Keratinocyte (primary cell): ENCODE measurements at regions not wholly inside any gene's neighbourhood (a gene's known extent, or its start where the extent isn't known, plus 50 kb on each side); places are given as distances from the start of the nearest gene placed in this dataset.

ENCODE experiments used
- DNase-seq: peaks from one replicate; pipeline ENCODE4 v3.0.0-alpha.2; 2011; ENCODE audit warnings: low read depth, missing footprints, low spot score
- FAIRE-seq: peaks from 2 replicates; lab custom pipeline; 2011; peaks lifted over from hg19 to GRCh38; lab: Jason Lieb, UNC
- H2AFZ ChIP-seq: 2 replicates; pipeline ENCODE4 v1.6.0; 2012; ENCODE audit warnings: low read length, control low read depth, inconsistent platforms; ENCODE audit not compliant: control insufficient read depth
- H3K27ac ChIP-seq: 2 replicates; pipeline ENCODE4 v1.5.1; 2011; ENCODE audit warnings: low read length; ENCODE audit not compliant: control insufficient read depth, insufficient read depth
- H3K27me3 ChIP-seq: 3 replicates; pipeline ENCODE4 v1.6.0; 2011; ENCODE audit warnings: low read length; ENCODE audit not compliant: control insufficient read depth, insufficient read depth; ENCODE audit errors: extremely low read depth
- H3K36me3 ChIP-seq, 2 experiments: 2 replicates in 1 of 2; 3 replicates in 1 of 2; pipeline ENCODE4 v1.5.1; 2011; ENCODE audit warnings: low read length in 2 of 2, mild to moderate bottlenecking in 1 of 2; ENCODE audit not compliant: control insufficient read depth in 2 of 2, insufficient read depth in 2 of 2; ENCODE audit errors: extremely low read depth in 1 of 2
- H3K4me1 ChIP-seq: 3 replicates; pipeline ENCODE4 v1.5.1; 2011; ENCODE audit warnings: low read length; ENCODE audit not compliant: control insufficient read depth, insufficient read depth; ENCODE audit errors: extremely low read depth
- H3K4me2 ChIP-seq: 3 replicates; pipeline ENCODE4 v1.6.0; 2011; ENCODE audit warnings: low read depth, low read length; ENCODE audit not compliant: control insufficient read depth, insufficient read depth; ENCODE audit errors: extremely low read depth
- H3K4me3 ChIP-seq, 3 experiments: fragments of 200-600 bp in 1 of 3; sonication (generic) in 1 of 3; 2 replicates in 2 of 3; 3 replicates in 1 of 3; pipeline ENCODE4 v1.5.1; 2011 to 2016; ENCODE audit warnings: low read length in 3 of 3, mild to moderate bottlenecking in 3 of 3, control low read depth in 2 of 3, inconsistent platforms in 1 of 3, low read depth in 1 of 3, mixed read lengths in 1 of 3, mixed run types in 1 of 3, moderate library complexity in 1 of 3; ENCODE audit not compliant: control insufficient read depth in 2 of 3, insufficient read depth in 2 of 3; ENCODE audit errors: extremely low read depth in 1 of 3
- H3K79me2 ChIP-seq: 2 replicates; pipeline ENCODE4 v1.6.0; 2012; ENCODE audit warnings: low read length; ENCODE audit not compliant: control insufficient read depth, insufficient read depth
- H3K9ac ChIP-seq: 3 replicates; pipeline ENCODE4 v1.6.0; 2011; ENCODE audit warnings: low read length; ENCODE audit not compliant: control insufficient read depth, insufficient read depth; ENCODE audit errors: extremely low read depth
- H3K9me1 ChIP-seq: 3 replicates; pipeline ENCODE4 v1.6.0; 2011; ENCODE audit warnings: low read length; ENCODE audit not compliant: control insufficient read depth, insufficient read depth; ENCODE audit errors: extremely low read depth
- H3K9me3 ChIP-seq: 2 replicates; pipeline ENCODE4 v1.5.1; 2012; ENCODE audit warnings: low read depth, low read length; ENCODE audit not compliant: control insufficient read depth
- H4K20me1 ChIP-seq: 3 replicates; pipeline ENCODE4 v1.6.0; 2011; ENCODE audit warnings: low read length; ENCODE audit not compliant: control insufficient read depth, insufficient read depth; ENCODE audit errors: extremely low read depth
- EZH2 ChIP-seq: IDR thresholded peaks from one replicate; pipeline ENCODE4 v1.6.1; 2012; ENCODE audit warnings: inconsistent platforms, mild to moderate bottlenecking, low read length, moderate library complexity
- dilution Hi-C: fragments of 300-500 bp; cut with MboI; formaldehyde crosslinking; loops from one replicate; pipeline ENCODE4 v1.7.0; 2020; ENCODE audit warnings: low sequenced_read_pairs; ENCODE audit not compliant: extremely low pct_ligation_motif_present
- TF ChIP-seq, protein P1 (sequence below), 3 experiments: IDR thresholded peaks in 1 of 3; conservative IDR thresholded peaks in 1 of 3; optimal IDR thresholded peaks in 1 of 3; 2 replicates in 2 of 3; 3 replicates in 1 of 3; pipeline versions ENCODE3 to v1.5.1; 2011; ENCODE audit warnings: low read length in 3 of 3, mild to moderate bottlenecking in 3 of 3, moderate library complexity in 2 of 3, control low read depth in 1 of 3, inconsistent platforms in 1 of 3; ENCODE audit not compliant: insufficient read depth in 2 of 3; ENCODE audit errors: extremely low read depth in 1 of 3

DNA sequence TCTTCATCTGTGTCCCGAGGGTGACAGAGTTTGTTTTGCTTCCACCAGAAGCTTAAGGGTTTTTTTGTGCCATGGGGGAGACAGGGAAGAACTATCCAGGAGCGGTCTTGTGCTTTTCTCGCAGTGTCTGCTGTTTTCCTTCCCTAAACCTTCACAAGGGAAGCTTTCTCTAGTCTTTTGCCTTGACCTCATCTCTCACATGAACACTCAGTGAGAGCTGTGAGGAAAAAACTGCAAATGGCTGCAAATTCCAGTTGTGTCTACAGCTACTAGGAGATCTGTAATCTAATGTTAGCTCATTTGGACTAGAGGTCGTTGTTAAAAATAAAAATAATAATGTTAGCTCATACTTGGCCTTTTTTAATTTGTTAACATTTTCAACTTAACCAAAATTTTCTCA is 264.7 kb upstream of the SESN3 start:
- no peak overlapping the region for H3K9ac ChIP-seq
- no peak for FAIRE-seq
- TF ChIP-seq EZH2: no peak
- H3K9me1 ChIP-seq: no peaks in the 10 kb centered on the region
- DNase-seq: no peak
- no peaks in the 10 kb centered on the region for H4K20me1 ChIP-seq
- no peaks in the 10 kb centered on the region for H3K79me2 ChIP-seq
- no peak overlapping the region for H3K4me3 ChIP-seq
- dilution Hi-C loops: no loop called here
- H3K36me3 ChIP-seq: no peaks in the 10 kb centered on the region
- H3K27me3 ChIP-seq: no peaks in the 10 kb centered on the region
- no peaks in the 10 kb centered on the region for H3K9me3 ChIP-seq
- peaks cover 22% of the 10 kb centered on the region for H3K4me1 ChIP-seq
- H3K4me2 ChIP-seq: no peak overlapping the region
- H3K27ac ChIP-seq: no peak overlapping the region
- no peak overlapping the region for H2AFZ ChIP-seq

- Histone ChIP-seq H3K27ac (no peak overlapping the region), H4K20me1 (no peaks in the 10 kb centered on the region), H3K4me1 (peaks cover 14% of the 10 kb centered on the region), H3K36me3 (no peaks in the 10 kb centered on the region), H2AFZ (no peak overlapping the region), H3K9me1 (no peaks in the 10 kb centered on the region), H3K4me2 (no peak overlapping the region), H3K79me2 (no peaks in the 10 kb centered on the region), H3K4me3 (no peak overlapping the region), H3K9ac (no peak overlapping the region), H3K27me3 (no peaks in the 10 kb centered on the region), H3K9me3 (no peaks in the 10 kb centered on the region)
- TF ChIP-seq EZH2: no peak
- TF ChIP-seq, protein P1, sequence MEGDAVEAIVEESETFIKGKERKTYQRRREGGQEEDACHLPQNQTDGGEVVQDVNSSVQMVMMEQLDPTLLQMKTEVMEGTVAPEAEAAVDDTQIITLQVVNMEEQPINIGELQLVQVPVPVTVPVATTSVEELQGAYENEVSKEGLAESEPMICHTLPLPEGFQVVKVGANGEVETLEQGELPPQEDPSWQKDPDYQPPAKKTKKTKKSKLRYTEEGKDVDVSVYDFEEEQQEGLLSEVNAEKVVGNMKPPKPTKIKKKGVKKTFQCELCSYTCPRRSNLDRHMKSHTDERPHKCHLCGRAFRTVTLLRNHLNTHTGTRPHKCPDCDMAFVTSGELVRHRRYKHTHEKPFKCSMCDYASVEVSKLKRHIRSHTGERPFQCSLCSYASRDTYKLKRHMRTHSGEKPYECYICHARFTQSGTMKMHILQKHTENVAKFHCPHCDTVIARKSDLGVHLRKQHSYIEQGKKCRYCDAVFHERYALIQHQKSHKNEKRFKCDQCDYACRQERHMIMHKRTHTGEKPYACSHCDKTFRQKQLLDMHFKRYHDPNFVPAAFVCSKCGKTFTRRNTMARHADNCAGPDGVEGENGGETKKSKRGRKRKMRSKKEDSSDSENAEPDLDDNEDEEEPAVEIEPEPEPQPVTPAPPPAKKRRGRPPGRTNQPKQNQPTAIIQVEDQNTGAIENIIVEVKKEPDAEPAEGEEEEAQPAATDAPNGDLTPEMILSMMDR (optimal IDR thresholded peaks at IDR 0.05 in 1 of 3, IDR thresholded peaks at IDR 0.05 in 1 of 3, conservative IDR thresholded peaks at IDR 0.05 in 1 of 3; ENCODE audit: extremely low read depth in 1 of 3, insufficient read depth in 2 of 3, low read length in 3 of 3): no peak
- dilution Hi-C loops: no loop called here
- FAIRE-seq (peak; percentile 39), DNase-seq (no peak)
Observed at GRCh38 chr11:95494856-95495255, 263.9 kb upstream of the SESN3 start.

DNA sequence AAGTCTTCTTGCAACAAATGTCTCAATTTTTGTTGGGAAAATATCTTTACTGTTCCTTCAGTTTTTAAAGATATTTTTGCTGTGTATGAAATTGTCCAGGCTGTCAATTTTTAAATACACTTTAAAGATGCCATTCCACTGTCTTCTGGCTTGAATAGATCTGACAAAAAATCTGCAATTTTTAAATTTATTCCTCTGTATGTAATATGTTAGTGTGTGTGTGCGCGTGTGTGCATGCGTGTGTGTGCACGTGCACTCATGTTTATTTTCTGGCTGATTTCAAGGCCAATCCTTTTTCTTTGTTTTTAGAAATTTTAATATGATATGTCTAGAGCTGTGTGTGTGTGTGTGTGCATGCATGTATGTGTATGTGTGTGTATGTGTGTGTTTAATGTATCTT is 263.2 kb upstream of the SESN3 start:
- peaks cover 7% of the 10 kb centered on the region for H3K4me1 ChIP-seq
- H3K9me3 ChIP-seq: no peaks in the 10 kb centered on the region
- TF ChIP-seq, protein P1 (optimal IDR thresholded peaks at IDR 0.05 in 1 of 3, IDR thresholded peaks at IDR 0.05 in 1 of 3, conservative IDR thresholded peaks at IDR 0.05 in 1 of 3; ENCODE audit: extremely low read depth in 1 of 3, insufficient read depth in 2 of 3, low read length in 3 of 3): no peak
- TF ChIP-seq EZH2: no peak
- no peak overlapping the region for H3K4me3 ChIP-seq
- dilution Hi-C loops: no loop called here
- no peak overlapping the region for H3K4me2 ChIP-seq
- no peak for FAIRE-seq
- no peak overlapping the region for H3K9ac ChIP-seq
- no peak for DNase-seq
- H3K36me3 ChIP-seq: no peaks in the 10 kb centered on the region
- no peak overlapping the region for H2AFZ ChIP-seq
- H4K20me1 ChIP-seq: no peaks in the 10 kb centered on the region
- no peaks in the 10 kb centered on the region for H3K9me1 ChIP-seq
- H3K27ac ChIP-seq: no peak overlapping the region
- no peaks in the 10 kb centered on the region for H3K79me2 ChIP-seq
- no peaks in the 10 kb centered on the region for H3K27me3 ChIP-seq
